ENCODE measurements at regions not wholly inside any gene's neighbourhood (a gene's known extent, or its start where the extent isn't known, plus 50 kb on each side); places are given as distances from the start of the nearest gene placed in this dataset.

- no peak for DNase-seq (ENCODE audit: low spot score)
- H3K4me3 ChIP-seq (ENCODE audit: severe bottlenecking) = no peak overlapping the region
- TF ChIP-seq CTCF (IDR thresholded peaks at IDR 0.05; ENCODE audit: poor library complexity, severe bottlenecking) = no peak
- no peak overlapping the region for H3K27ac ChIP-seq (ENCODE audit: poor library complexity, severe bottlenecking)
- H3K9me3 ChIP-seq (ENCODE audit: severe bottlenecking) = no peaks in the 10 kb centered on the region
- no peak for ATAC-seq (ENCODE audit: low read depth)
- H3K36me3 ChIP-seq (ENCODE audit: low read depth) = no peaks in the 10 kb centered on the region
- H3K4me1 ChIP-seq (ENCODE audit: insufficient read depth, poor library complexity, severe bottlenecking) = no peaks in the 10 kb centered on the region
- no peaks in the 10 kb centered on the region for H3K27me3 ChIP-seq (ENCODE audit: insufficient read depth, poor library complexity, severe bottlenecking)
These were observed 63.0 kb upstream of the ADAMTSL1 start for GRCh38 chr9:18410983-18411382.

- no peak overlapping the region for H3K4me3 ChIP-seq (ENCODE audit: severe bottlenecking)
- H3K9me3 ChIP-seq (ENCODE audit: severe bottlenecking) = no peaks in the 10 kb centered on the region
- no peak for TF ChIP-seq CTCF (IDR thresholded peaks at IDR 0.05; ENCODE audit: poor library complexity, severe bottlenecking)
- H3K4me1 ChIP-seq (ENCODE audit: insufficient read depth, poor library complexity, severe bottlenecking) = no peaks in the 10 kb centered on the region
- no peaks in the 10 kb centered on the region for H3K36me3 ChIP-seq (ENCODE audit: low read depth)
- DNase-seq (ENCODE audit: low spot score) (no peak), ATAC-seq (ENCODE audit: low read depth) (no peak)
- H3K27ac ChIP-seq (ENCODE audit: poor library complexity, severe bottlenecking) = no peak overlapping the region
- no peaks in the 10 kb centered on the region for H3K27me3 ChIP-seq (ENCODE audit: insufficient read depth, poor library complexity, severe bottlenecking)
These were observed 52.6 kb upstream of the ADAMTSL1 start for GRCh38 chr9:18421391-18421790.

- TF ChIP-seq CTCF (IDR thresholded peaks at IDR 0.05; ENCODE audit: poor library complexity, severe bottlenecking) = no peak
- Histone ChIP-seq H3K4me1 (ENCODE audit: insufficient read depth, poor library complexity, severe bottlenecking) (no peaks in the 10 kb centered on the region), H3K36me3 (ENCODE audit: low read depth) (no peaks in the 10 kb centered on the region), H3K4me3 (ENCODE audit: severe bottlenecking) (no peak overlapping the region), H3K27me3 (ENCODE audit: insufficient read depth, poor library complexity, severe bottlenecking) (no peaks in the 10 kb centered on the region), H3K27ac (ENCODE audit: poor library complexity, severe bottlenecking) (no peak overlapping the region), H3K9me3 (ENCODE audit: severe bottlenecking) (no peaks in the 10 kb centered on the region)
- no peak for DNase-seq (ENCODE audit: low spot score)
- ATAC-seq (ENCODE audit: low read depth) = no peak
These were observed 51.5 kb upstream of the ADAMTSL1 start for GRCh38 chr9:18422296-18423036.

GRCh38 chr9:18423791-18424531 lies 50.0 kb upstream of the ADAMTSL1 start:
- no peak overlapping the region for H3K4me3 ChIP-seq (ENCODE audit: severe bottlenecking)
- TF ChIP-seq CTCF (IDR thresholded peaks at IDR 0.05; ENCODE audit: poor library complexity, severe bottlenecking) = no peak
- DNase-seq (ENCODE audit: low spot score) = no peak
- no peaks in the 10 kb centered on the region for H3K9me3 ChIP-seq (ENCODE audit: severe bottlenecking)
- H3K27me3 ChIP-seq (ENCODE audit: insufficient read depth, poor library complexity, severe bottlenecking) = no peaks in the 10 kb centered on the region
- H3K36me3 ChIP-seq (ENCODE audit: low read depth) = no peaks in the 10 kb centered on the region
- no peak overlapping the region for H3K27ac ChIP-seq (ENCODE audit: poor library complexity, severe bottlenecking)
- H3K4me1 ChIP-seq (ENCODE audit: insufficient read depth, poor library complexity, severe bottlenecking) = peaks cover 5% of the 10 kb centered on the region
- no peak for ATAC-seq (ENCODE audit: low read depth)

Measured in RWPE2 (cell line).